Panc1 (cell line): ENCODE measurements at regions not wholly inside any gene's neighbourhood (a gene's known extent, or its start where the extent isn't known, plus 50 kb on each side); places are given as distances from the start of the nearest gene placed in this dataset.

ENCODE experiments used
- CTCF ChIP-seq: fragments of 450-650 bp; IDR thresholded peaks from 2 replicates; pipeline ENCODE4 v1.5.1; 2017; ENCODE audit warnings: mild to moderate bottlenecking
- POLR2AphosphoS5 ChIP-seq: IDR thresholded peaks from 2 replicates; pipeline ENCODE4 v1.6.1; 2012; ENCODE audit warnings: mild to moderate bottlenecking, low read depth, low read length, moderate library complexity
- REST ChIP-seq, 2 experiments: IDR thresholded peaks; 2 replicates each; pipeline ENCODE4 v1.6.1; 2011 to 2012; ENCODE audit warnings: low read depth in 2 of 2, control low read depth in 1 of 2, low read length in 1 of 2, mild to moderate bottlenecking in 1 of 2, moderate library complexity in 1 of 2; ENCODE audit not compliant: insufficient read depth in 1 of 2
- SIN3A ChIP-seq: IDR thresholded peaks from 2 replicates; pipeline ENCODE4 v1.6.1; 2012; ENCODE audit warnings: low read depth, mild to moderate bottlenecking, low read length, moderate library complexity, borderline replicate concordance; ENCODE audit not compliant: insufficient read depth

- peak; percentile 61 for TF ChIP-seq CTCF
- TF ChIP-seq POLR2AphosphoS5: no peak
- TF ChIP-seq SIN3A: no peak
- peak; percentile 92 to 97 for TF ChIP-seq REST (IDR thresholded peaks at IDR 0.05; ENCODE audit: insufficient read depth in 1 of 2, low read depth in 2 of 2, low read length in 1 of 2)
These were observed 118.3 kb downstream of the DNAAF6 start for GRCh38 chrX:107324493-107325310.
